Colonic mucosa (tissue), 4 donors: ENCODE measurements at regions not wholly inside any gene's neighbourhood (a gene's known extent, or its start where the extent isn't known, plus 50 kb on each side); places are given as distances from the start of the nearest gene placed in this dataset.

ENCODE experiments used
- DNase-seq: peaks from one replicate; pipeline ENCODE4 v3.0.0-alpha.2; 2020
- H3K27ac ChIP-seq: fragments of 200-600 bp; one replicate; pipeline ENCODE4 v1.8.0; 2021
- H3K27me3 ChIP-seq: fragments of 200-600 bp; one replicate; pipeline ENCODE4 v1.8.0; 2021
- H3K36me3 ChIP-seq: fragments of 200-600 bp; one replicate; pipeline ENCODE4 v1.8.0; 2021
- H3K4me1 ChIP-seq: fragments of 200-600 bp; one replicate; pipeline ENCODE4 v1.8.0; 2021; ENCODE audit warnings: mild to moderate bottlenecking
- H3K4me3 ChIP-seq: fragments of 200-600 bp; one replicate; pipeline ENCODE4 v1.8.0; 2021
- H3K9ac ChIP-seq, 2 donors: one replicate each; pipeline ENCODE4 v1.7.0; 2013; ENCODE audit warnings: control low read depth in 2 of 2, low read depth in 2 of 2, low read length in 2 of 2
- H3K9me3 ChIP-seq: fragments of 200-600 bp; one replicate; pipeline ENCODE4 v1.8.0; 2021
- intact Hi-C: fragments of 100-400 bp; cut with DNase I; formaldehyde crosslinking; loops from one replicate; pipeline ENCODE4 v1.14.1; 2022
- TF ChIP-seq, protein P1 (sequence below): fragments of 200-600 bp; IDR thresholded peaks from one replicate; pipeline ENCODE4 v1.8.0; 2022; ENCODE audit warnings: antibody characterized with exemption, mild to moderate bottlenecking
- donor health status: healthy.
- donor health status: DM: no; HTN: no; CAD: no.
- donor health status: DM: no; HTN: no; CAD: no.

DNA sequence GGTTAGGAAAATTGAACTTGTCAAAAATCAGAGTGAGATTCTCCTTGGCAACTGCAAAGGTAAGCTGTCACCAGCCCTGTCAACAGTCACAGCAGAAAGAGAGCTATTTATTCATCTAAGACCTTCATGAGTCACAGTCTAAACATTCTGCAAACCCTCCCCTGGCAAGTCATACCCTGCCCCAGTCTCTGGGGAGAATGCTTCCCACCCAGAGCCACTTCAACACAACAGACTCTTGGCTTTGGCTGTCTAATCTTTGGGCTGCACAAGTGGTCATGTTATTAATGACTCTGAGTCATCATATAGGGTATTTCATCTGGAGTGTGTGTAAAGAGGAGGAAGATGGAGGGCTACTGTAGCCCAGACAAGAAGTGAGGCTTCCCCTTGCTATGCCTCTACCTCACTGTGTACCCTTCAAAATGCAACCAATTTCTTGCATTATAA, 153.4 kb downstream of the CCDC34 start:
- Histone ChIP-seq H3K27me3 (no peaks in the 10 kb centered on the region), H3K4me1 (no peaks in the 10 kb centered on the region), H3K9ac (no peak overlapping the region), H3K36me3 (no peaks in the 10 kb centered on the region), H3K27ac (peak overlapping the region; percentile 80), H3K4me3 (no peak overlapping the region), H3K9me3 (no peaks in the 10 kb centered on the region)
- intact Hi-C loops, result no loop called here
- TF ChIP-seq, protein P1, sequence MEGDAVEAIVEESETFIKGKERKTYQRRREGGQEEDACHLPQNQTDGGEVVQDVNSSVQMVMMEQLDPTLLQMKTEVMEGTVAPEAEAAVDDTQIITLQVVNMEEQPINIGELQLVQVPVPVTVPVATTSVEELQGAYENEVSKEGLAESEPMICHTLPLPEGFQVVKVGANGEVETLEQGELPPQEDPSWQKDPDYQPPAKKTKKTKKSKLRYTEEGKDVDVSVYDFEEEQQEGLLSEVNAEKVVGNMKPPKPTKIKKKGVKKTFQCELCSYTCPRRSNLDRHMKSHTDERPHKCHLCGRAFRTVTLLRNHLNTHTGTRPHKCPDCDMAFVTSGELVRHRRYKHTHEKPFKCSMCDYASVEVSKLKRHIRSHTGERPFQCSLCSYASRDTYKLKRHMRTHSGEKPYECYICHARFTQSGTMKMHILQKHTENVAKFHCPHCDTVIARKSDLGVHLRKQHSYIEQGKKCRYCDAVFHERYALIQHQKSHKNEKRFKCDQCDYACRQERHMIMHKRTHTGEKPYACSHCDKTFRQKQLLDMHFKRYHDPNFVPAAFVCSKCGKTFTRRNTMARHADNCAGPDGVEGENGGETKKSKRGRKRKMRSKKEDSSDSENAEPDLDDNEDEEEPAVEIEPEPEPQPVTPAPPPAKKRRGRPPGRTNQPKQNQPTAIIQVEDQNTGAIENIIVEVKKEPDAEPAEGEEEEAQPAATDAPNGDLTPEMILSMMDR, result no peak
- DNase-seq, result peak; percentile 24

DNA sequence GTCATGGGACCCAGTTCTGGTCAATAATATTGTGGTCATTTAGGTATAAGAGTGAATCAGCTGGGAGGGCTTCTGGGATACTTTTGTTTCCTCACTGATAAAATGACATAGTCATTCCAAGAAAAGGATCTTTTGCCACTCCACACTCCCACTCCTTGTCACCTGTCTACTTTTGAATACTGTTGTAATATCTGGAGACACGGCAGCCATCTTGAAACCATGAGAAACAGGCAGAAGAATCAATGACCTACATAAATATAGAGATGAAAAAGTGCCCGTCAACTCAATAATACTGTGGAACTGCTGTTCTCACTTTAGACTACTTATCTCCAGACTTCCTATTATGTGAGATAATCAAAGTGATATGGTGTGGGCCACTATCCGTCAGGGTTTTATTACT, 154.2 kb downstream of the CCDC34 start:
- Histone ChIP-seq H3K27ac (peak overlapping the region; percentile 80), H3K36me3 (no peaks in the 10 kb centered on the region), H3K4me3 (no peak overlapping the region), H3K27me3 (no peaks in the 10 kb centered on the region), H3K9me3 (no peaks in the 10 kb centered on the region), H3K4me1 (no peaks in the 10 kb centered on the region), H3K9ac (no peak overlapping the region)
- intact Hi-C loops, result no loop called here
- no peak for DNase-seq
- TF ChIP-seq, protein P1, result no peak

- H3K9me3 ChIP-seq, result no peaks in the 10 kb centered on the region
- no peak for DNase-seq
- no peak overlapping the region for H3K4me3 ChIP-seq
- H3K9ac ChIP-seq, result no peak overlapping the region
- H3K27me3 ChIP-seq, result no peaks in the 10 kb centered on the region
- peaks cover 3% of the 10 kb centered on the region for H3K4me1 ChIP-seq
- H3K36me3 ChIP-seq, result no peaks in the 10 kb centered on the region
- intact Hi-C loops, result no loop called here
- TF ChIP-seq, protein P1, result no peak
- H3K27ac ChIP-seq, result no peak overlapping the region
Observed at GRCh38 chr11:27207025-27207650, 155.9 kb downstream of the CCDC34 start.

DNA sequence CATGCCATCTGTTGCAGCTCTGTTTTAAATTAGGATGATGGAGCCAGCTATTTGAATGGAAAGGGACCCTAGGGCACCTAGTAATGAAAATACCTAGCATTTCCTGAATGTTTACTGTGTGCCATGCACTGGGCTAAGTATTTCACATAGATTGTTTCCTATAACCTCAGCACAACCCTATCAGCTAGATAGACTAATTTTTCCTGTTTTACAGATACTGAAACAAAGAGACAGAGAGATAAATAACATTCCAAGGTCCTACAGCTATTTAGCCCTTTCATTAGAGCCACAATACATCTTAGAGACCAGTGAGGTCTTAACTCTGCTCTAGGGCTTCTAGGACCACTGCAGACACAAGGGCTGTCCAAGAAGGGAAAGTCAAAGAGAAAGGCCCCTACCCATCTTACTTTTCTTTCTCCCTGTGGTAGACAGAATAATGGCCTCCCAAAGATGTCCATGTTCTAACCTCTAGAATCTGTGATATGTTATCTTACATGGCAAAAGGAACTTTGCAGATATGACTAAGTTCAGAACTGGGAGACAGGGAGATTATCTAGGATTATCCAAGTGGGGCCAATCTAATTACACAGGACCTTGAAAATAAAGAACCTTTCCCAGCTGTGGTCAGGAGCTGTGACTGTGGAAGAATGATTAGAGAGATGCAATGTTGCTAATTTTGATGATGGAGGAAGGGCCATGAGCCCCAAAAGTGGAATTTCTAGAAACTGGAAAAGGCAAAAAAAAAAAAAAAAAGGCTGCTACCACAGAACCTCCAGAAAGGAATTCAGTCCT, 157.0 kb downstream of the CCDC34 start:
- Histone ChIP-seq H3K36me3 (no peaks in the 10 kb centered on the region), H3K4me1 (peaks cover 5% of the 10 kb centered on the region), H3K4me3 (no peak overlapping the region), H3K9ac (no peak overlapping the region), H3K27me3 (no peaks in the 10 kb centered on the region), H3K27ac (peak overlapping the region; percentile 44), H3K9me3 (no peaks in the 10 kb centered on the region)
- TF ChIP-seq, protein P1, result no peak
- intact Hi-C loops, result no loop called here
- peak; percentile 10 for DNase-seq

GRCh38 chr11:27205250-27205649, 157.8 kb downstream of the CCDC34 start:
- TF ChIP-seq, protein P1, result no peak
- no peaks in the 10 kb centered on the region for H3K27me3 ChIP-seq
- peak; percentile 28 for DNase-seq
- no peak overlapping the region for H3K9ac ChIP-seq
- intact Hi-C loops, result no loop called here
- no peaks in the 10 kb centered on the region for H3K36me3 ChIP-seq
- peak overlapping the region; percentile 44 for H3K27ac ChIP-seq
- no peaks in the 10 kb centered on the region for H3K9me3 ChIP-seq
- no peak overlapping the region for H3K4me3 ChIP-seq
- peaks cover 5% of the 10 kb centered on the region for H3K4me1 ChIP-seq
